Fibroblast of lung (primary cell): ENCODE measurements at regions not wholly inside any gene's neighbourhood (a gene's known extent, or its start where the extent isn't known, plus 50 kb on each side); places are given as distances from the start of the nearest gene placed in this dataset.

Experiments used
- DNase-seq, 2 donors: peaks; one replicate each; pipeline versions ENCODE4 v3.0.0 to v3.0.0-alpha.2; 2010; ENCODE audit warnings: low read depth in 2 of 2
- H2AFZ ChIP-seq: 2 replicates; pipeline ENCODE4 v1.5.1; 2012; ENCODE audit warnings: low read length, control low read depth, inconsistent platforms
- H3K27ac ChIP-seq: 2 replicates; pipeline ENCODE4 v1.5.1; 2011; ENCODE audit warnings: low read length, control low read depth; ENCODE audit not compliant: insufficient read depth
- H3K27me3 ChIP-seq: 2 replicates; pipeline ENCODE4 v1.5.1; 2011; ENCODE audit warnings: mild to moderate bottlenecking, low read length; ENCODE audit not compliant: control insufficient read depth, insufficient read depth
- H3K36me3 ChIP-seq: 2 replicates; pipeline ENCODE4 v1.5.1; 2011; ENCODE audit warnings: low read length; ENCODE audit not compliant: control insufficient read depth, insufficient read depth
- H3K4me1 ChIP-seq: 2 replicates; pipeline ENCODE4 v1.5.1; 2011; ENCODE audit warnings: low read length; ENCODE audit not compliant: control insufficient read depth, insufficient read depth; ENCODE audit errors: extremely low read depth
- H3K4me2 ChIP-seq: 2 replicates; pipeline ENCODE4 v1.5.1; 2011; ENCODE audit warnings: low read length, control low read depth; ENCODE audit not compliant: insufficient read depth; ENCODE audit errors: extremely low read depth
- H3K4me3 ChIP-seq, 4 experiments: fragments of 200-600 bp in 1 of 4; sonication (generic) in 1 of 4; replicated peaks in 1 of 4; 2 replicates each; pipeline ENCODE4 v1.5.1; 2011 to 2016; ENCODE audit warnings: low read length in 4 of 4, low read depth in 3 of 4, mild to moderate bottlenecking in 3 of 4, control low read depth in 2 of 4, inconsistent platforms in 1 of 4, mixed read lengths in 1 of 4; ENCODE audit not compliant: insufficient read depth in 1 of 4; ENCODE audit errors: control extremely low read depth in 1 of 4
- H3K79me2 ChIP-seq: 2 replicates; pipeline ENCODE4 v1.5.1; 2012; ENCODE audit warnings: mild to moderate bottlenecking, low read length, inconsistent platforms; ENCODE audit not compliant: control insufficient read depth, insufficient read depth
- H3K9ac ChIP-seq: 2 replicates; pipeline ENCODE4 v1.5.1; 2011; ENCODE audit warnings: mild to moderate bottlenecking, low read length, control low read depth; ENCODE audit not compliant: insufficient read depth
- H3K9me3 ChIP-seq: 2 replicates; pipeline ENCODE4 v1.5.1; 2012; ENCODE audit warnings: low read depth, low read length; ENCODE audit not compliant: control insufficient read depth, insufficient read depth
- H4K20me1 ChIP-seq: 2 replicates; pipeline ENCODE4 v1.5.1; 2011; ENCODE audit warnings: low read length; ENCODE audit not compliant: control insufficient read depth, insufficient read depth; ENCODE audit errors: extremely low read depth
- CTCF ChIP-seq, 2 donors: IDR thresholded peaks in 1 of 2; conservative IDR thresholded peaks in 1 of 2; 1 replicate in 1 of 2; 2 replicates in 1 of 2; pipeline ENCODE4 v1.5.1; 2011 to 2012; ENCODE audit warnings: low read length in 2 of 2, control low read depth in 1 of 2, inconsistent platforms in 1 of 2, low read depth in 1 of 2, mild to moderate bottlenecking in 1 of 2
- EZH2 ChIP-seq: IDR thresholded peaks from 2 replicates; pipeline ENCODE4 v1.5.1; 2012; ENCODE audit warnings: low read length, control low read depth, mild to moderate bottlenecking; ENCODE audit errors: missing control alignments

GRCh38 chr5:20213803-20214202, 225.8 kb upstream of the CDH18 start:
- peak in 1 of 2 donors; percentile 37 for DNase-seq
- no peak overlapping the region for H2AFZ ChIP-seq
- H3K79me2 ChIP-seq: no peaks in the 10 kb centered on the region
- no peaks in the 10 kb centered on the region for H3K4me1 ChIP-seq
- H3K4me3 ChIP-seq: no peak overlapping the region
- H3K27me3 ChIP-seq: no peaks in the 10 kb centered on the region
- no peaks in the 10 kb centered on the region for H4K20me1 ChIP-seq
- H3K27ac ChIP-seq: no peak overlapping the region
- H3K9ac ChIP-seq: no peak overlapping the region
- no peaks in the 10 kb centered on the region for H3K9me3 ChIP-seq
- TF ChIP-seq EZH2 (no peak), CTCF (conservative IDR thresholded peaks at IDR 0.05 in 1 of 2, IDR thresholded peaks at IDR 0.05 in 1 of 2; ENCODE audit: low read depth in 1 of 2, low read length in 2 of 2) (no peak)
- H3K36me3 ChIP-seq: no peaks in the 10 kb centered on the region
- no peak overlapping the region for H3K4me2 ChIP-seq

- Histone ChIP-seq H3K9ac (no peak overlapping the region), H3K4me3 (no peak overlapping the region), H2AFZ (no peak overlapping the region), H3K4me2 (no peak overlapping the region), H3K9me3 (no peaks in the 10 kb centered on the region), H3K79me2 (no peaks in the 10 kb centered on the region), H3K36me3 (no peaks in the 10 kb centered on the region), H3K27me3 (no peaks in the 10 kb centered on the region), H4K20me1 (no peaks in the 10 kb centered on the region), H3K27ac (no peak overlapping the region), H3K4me1 (no peaks in the 10 kb centered on the region)
- no peak for TF ChIP-seq CTCF (conservative IDR thresholded peaks at IDR 0.05 in 1 of 2, IDR thresholded peaks at IDR 0.05 in 1 of 2; ENCODE audit: low read depth in 1 of 2, low read length in 2 of 2)
- TF ChIP-seq EZH2: no peak
- no peak for DNase-seq
These were observed 224.7 kb upstream of the CDH18 start for GRCh38 chr5:20212701-20213100.

GRCh38 chr5:20166456-20166855, 178.5 kb upstream of the CDH18 start:
- DNase-seq: peak in 1 of 2 donors; percentile 26
- no peaks in the 10 kb centered on the region for H3K4me1 ChIP-seq
- H3K9me3 ChIP-seq: no peaks in the 10 kb centered on the region
- no peaks in the 10 kb centered on the region for H3K27me3 ChIP-seq
- no peaks in the 10 kb centered on the region for H3K79me2 ChIP-seq
- no peak overlapping the region for H3K9ac ChIP-seq
- H3K27ac ChIP-seq: no peak overlapping the region
- no peak overlapping the region for H2AFZ ChIP-seq
- no peak overlapping the region for H3K4me3 ChIP-seq
- no peaks in the 10 kb centered on the region for H3K36me3 ChIP-seq
- H4K20me1 ChIP-seq: no peaks in the 10 kb centered on the region
- no peak for TF ChIP-seq CTCF (conservative IDR thresholded peaks at IDR 0.05 in 1 of 2, IDR thresholded peaks at IDR 0.05 in 1 of 2; ENCODE audit: low read depth in 1 of 2, low read length in 2 of 2)
- H3K4me2 ChIP-seq: no peak overlapping the region
